Right renal cortex interstitium (tissue), 3 donors: ENCODE measurements at regions not wholly inside any gene's neighbourhood (a gene's known extent, or its start where the extent isn't known, plus 50 kb on each side); places are given as distances from the start of the nearest gene placed in this dataset.
"Not testable (repeated sequence)": the region's sequence is repeated elsewhere in the genome, so short reads cannot be mapped to it uniquely, and the experiment has no call there.

Experiments
- DNase-seq, 3 donors: peaks; one replicate each; pipeline ENCODE4 v3.0.0-alpha.2; 2013; ENCODE audit warnings: low read depth in 3 of 3, low spot score in 2 of 3

GRCh38 chr10:78444741-78445140, 411.1 kb downstream of the RPS24 start:
- DNase-seq: not testable (repeated sequence)

- DNase-seq: no peak
Measured at GRCh38 chr10:78445308-78445707, 411.6 kb downstream of the RPS24 start.

GRCh38 chr10:78448470-78448869, 414.8 kb downstream of the RPS24 start:
- no peak for DNase-seq

- DNase-seq: no peak
Measured at GRCh38 chr10:78448994-78449418, 415.3 kb downstream of the RPS24 start.

GRCh38 chr10:78449554-78449953, 415.9 kb downstream of the RPS24 start:
- no peak for DNase-seq

- DNase-seq: no peak
Measured at GRCh38 chr10:78450239-78450638, 416.6 kb downstream of the RPS24 start.

- no peak for DNase-seq
Measured at GRCh38 chr10:78450807-78451485, 417.3 kb downstream of the RPS24 start.

- no peak for DNase-seq
Measured at GRCh38 chr10:78451592-78451991, 417.9 kb downstream of the RPS24 start.

- DNase-seq: no peak
Measured at GRCh38 chr10:78454123-78454645, 420.5 kb downstream of the RPS24 start.

GRCh38 chr10:78455236-78455635, 421.6 kb downstream of the RPS24 start:
- DNase-seq: no peak

GRCh38 chr10:78455811-78456210, 422.1 kb downstream of the RPS24 start:
- DNase-seq: no peak

- DNase-seq: no peak
Measured at GRCh38 chr10:78456649-78457400, 423.2 kb downstream of the RPS24 start.

- no peak for DNase-seq
Measured at GRCh38 chr10:78457804-78458482, 424.3 kb downstream of the RPS24 start.

- DNase-seq: no peak
Measured at GRCh38 chr10:78458983-78459638, 425.4 kb downstream of the RPS24 start.

GRCh38 chr10:78459639-78460037, 426.0 kb downstream of the RPS24 start:
- DNase-seq: no peak

GRCh38 chr10:78460204-78460603, 426.5 kb downstream of the RPS24 start:
- DNase-seq: no peak

GRCh38 chr10:78461333-78461732, 427.7 kb downstream of the RPS24 start:
- no peak for DNase-seq

GRCh38 chr10:78462176-78462575, 428.5 kb downstream of the RPS24 start:
- DNase-seq: no peak

- DNase-seq: no peak
Measured at GRCh38 chr10:78462726-78463228, 429.1 kb downstream of the RPS24 start.

GRCh38 chr10:78464118-78464855, 430.6 kb downstream of the RPS24 start:
- no peak for DNase-seq
